Mesothelial cell of epicardium (in vitro differentiated cells): ENCODE measurements at regions not wholly inside any gene's neighbourhood (a gene's known extent, or its start where the extent isn't known, plus 50 kb on each side); places are given as distances from the start of the nearest gene placed in this dataset.

ENCODE experiments used
- DNase-seq, 2 experiments: peaks; one replicate each; pipeline ENCODE4 v3.0.0; 2021; ENCODE audit warnings: low spot score in 2 of 2; ENCODE audit not compliant: unreplicated experiment in 2 of 2
- H3K27ac Mint-ChIP-seq: 2 replicates; pipeline ENCODE4 v1.8.0; 2021; ENCODE audit warnings: mixed read lengths
- H3K27me3 Mint-ChIP-seq: 2 replicates; pipeline ENCODE4 v1.8.0; 2021; ENCODE audit warnings: low read depth, mixed read lengths
- H3K36me3 Mint-ChIP-seq: 2 replicates; pipeline ENCODE4 v1.8.0; 2021; ENCODE audit warnings: mixed read lengths
- H3K4me1 Mint-ChIP-seq: 2 replicates; pipeline ENCODE4 v1.8.0; 2021; ENCODE audit warnings: mixed read lengths
- H3K4me3 Mint-ChIP-seq: 2 replicates; pipeline ENCODE4 v1.8.0; 2021; ENCODE audit warnings: mild to moderate bottlenecking, moderate library complexity, mixed read lengths
- H3K9me3 Mint-ChIP-seq: 2 replicates; pipeline ENCODE4 v1.8.0; 2021; ENCODE audit warnings: mixed read lengths
- CTCF ChIP-seq: fragments of 200-600 bp; sonication (generic); IDR thresholded peaks from one replicate; pipeline ENCODE4 v1.5.0; 2021; ENCODE audit warnings: antibody characterized with exemption; ENCODE audit not compliant: unreplicated experiment

GRCh38 chr10:44235363-44235762 lies 149.5 kb downstream of the CXCL12 start:
- no peak overlapping the region for H3K27ac Mint-ChIP-seq
- peaks cover 11% of the 10 kb centered on the region for H3K36me3 Mint-ChIP-seq
- H3K27me3 Mint-ChIP-seq = no peaks in the 10 kb centered on the region

GRCh38 chr10:44234483-44234875 lies 150.4 kb downstream of the CXCL12 start:
- H3K9me3 Mint-ChIP-seq = peaks cover 29% of the 10 kb centered on the region
- peaks cover 11% of the 10 kb centered on the region for H3K36me3 Mint-ChIP-seq
- peak overlapping the region; percentile 16 for H3K4me3 Mint-ChIP-seq
- H3K4me1 Mint-ChIP-seq = peaks cover 19% of the 10 kb centered on the region
- no peaks in the 10 kb centered on the region for H3K27me3 Mint-ChIP-seq
- DNase-seq = no peak
- no peak for TF ChIP-seq CTCF
- H3K27ac Mint-ChIP-seq = peak overlapping the region; percentile 32

More at GRCh38 chr10:44235363-44235762, 149.5 kb downstream of the CXCL12 start:
- Mint-ChIP-seq H3K9me3 (peaks cover 25% of the 10 kb centered on the region), H3K4me1 (peaks cover 19% of the 10 kb centered on the region), H3K4me3 (no peak overlapping the region)
- no peak for DNase-seq
- no peak for TF ChIP-seq CTCF

- Mint-ChIP-seq H3K9me3 (peaks cover 36% of the 10 kb centered on the region), H3K36me3 (peaks cover 11% of the 10 kb centered on the region), H3K4me1 (peaks cover 19% of the 10 kb centered on the region), H3K27me3 (no peaks in the 10 kb centered on the region), H3K4me3 (peak overlapping the region; percentile 16), H3K27ac (peak overlapping the region; percentile 34)
- no peak for TF ChIP-seq CTCF
- DNase-seq = peak; percentile 61 to 82
Measured at GRCh38 chr10:44233561-44234482, 151.1 kb downstream of the CXCL12 start.

GRCh38 chr10:44217274-44217820 lies 167.6 kb downstream of the CXCL12 start:
- H3K4me1 Mint-ChIP-seq = no peaks in the 10 kb centered on the region
- peaks cover 75% of the 10 kb centered on the region for H3K9me3 Mint-ChIP-seq
- no peak overlapping the region for H3K27ac Mint-ChIP-seq
- H3K27me3 Mint-ChIP-seq = no peaks in the 10 kb centered on the region
- H3K4me3 Mint-ChIP-seq = no peak overlapping the region
- peaks cover 12% of the 10 kb centered on the region for H3K36me3 Mint-ChIP-seq
- DNase-seq = no peak
- TF ChIP-seq CTCF = no peak

GRCh38 chr10:44216073-44216472 lies 168.8 kb downstream of the CXCL12 start:
- no peak overlapping the region for H3K27ac Mint-ChIP-seq
- H3K9me3 Mint-ChIP-seq = peaks cover 68% of the 10 kb centered on the region
- peaks cover 12% of the 10 kb centered on the region for H3K36me3 Mint-ChIP-seq
- no peak overlapping the region for H3K4me3 Mint-ChIP-seq
- H3K4me1 Mint-ChIP-seq = no peaks in the 10 kb centered on the region
- DNase-seq = no peak
- no peaks in the 10 kb centered on the region for H3K27me3 Mint-ChIP-seq
- TF ChIP-seq CTCF = no peak
